Neuronal stem cell (in vitro differentiated cells): ENCODE measurements at regions not wholly inside any gene's neighbourhood (a gene's known extent, or its start where the extent isn't known, plus 50 kb on each side); places are given as distances from the start of the nearest gene placed in this dataset.

Source experiments
- DNase-seq: peaks from one replicate; pipeline ENCODE4 v3.0.0-alpha.2; 2013; ENCODE audit warnings: low spot score
- H2AFZ ChIP-seq: one replicate; pipeline ENCODE4 v1.6.1; 2013; ENCODE audit warnings: mild to moderate bottlenecking, low read length, inconsistent platforms
- H2AK5ac ChIP-seq: 2 replicates; pipeline ENCODE4 v1.6.1; 2013; ENCODE audit warnings: low read depth, mild to moderate bottlenecking, inconsistent platforms, low read length, moderate library complexity, mixed read lengths
- H2BK120ac ChIP-seq: 2 replicates; pipeline ENCODE4 v1.6.1; 2013; ENCODE audit warnings: low read depth, mild to moderate bottlenecking, inconsistent platforms, low read length, moderate library complexity, mixed read lengths
- H2BK12ac ChIP-seq: one replicate; pipeline ENCODE4 v1.6.1; 2013; ENCODE audit warnings: low read length, inconsistent platforms
- H2BK15ac ChIP-seq: 2 replicates; pipeline ENCODE4 v1.6.1; 2013; ENCODE audit warnings: mild to moderate bottlenecking, low read length, inconsistent platforms, mixed read lengths
- H2BK5ac ChIP-seq: one replicate; pipeline ENCODE4 v1.6.1; 2013; ENCODE audit warnings: inconsistent platforms, mild to moderate bottlenecking, low read length, moderate library complexity
- H3K14ac ChIP-seq: one replicate; pipeline ENCODE4 v1.6.1; 2013; ENCODE audit warnings: low read length, inconsistent platforms
- H3K18ac ChIP-seq: 2 replicates; pipeline ENCODE4 v1.6.1; 2013; ENCODE audit warnings: low read length, inconsistent platforms
- H3K23ac ChIP-seq: 2 replicates; pipeline ENCODE4 v1.6.1; 2013; ENCODE audit warnings: low read depth, mild to moderate bottlenecking, mixed read lengths, low read length, inconsistent platforms; ENCODE audit not compliant: poor library complexity
- H3K27ac ChIP-seq: replicated peaks from 3 replicates; pipeline ENCODE4 v1.5.1; 2013; ENCODE audit warnings: low read length, inconsistent platforms
- H3K27me3 ChIP-seq, 3 experiments: 2 replicates each; pipeline ENCODE4 v1.6.1; 2013; ENCODE audit warnings: low read length in 3 of 3, mild to moderate bottlenecking in 2 of 3, inconsistent platforms in 1 of 3, low read depth in 1 of 3, mixed read lengths in 1 of 3, moderate library complexity in 1 of 3; ENCODE audit not compliant: control insufficient read depth in 3 of 3, insufficient read depth in 3 of 3
- H3K36me3 ChIP-seq, 2 donors: replicated peaks in 1 of 2; 2 replicates each; pipeline ENCODE4 v1.6.1; 2013; ENCODE audit warnings: low read length in 2 of 2; ENCODE audit not compliant: control insufficient read depth in 2 of 2, insufficient read depth in 2 of 2
- H3K4ac ChIP-seq: 2 replicates; pipeline ENCODE4 v1.6.1; 2013; ENCODE audit warnings: inconsistent platforms, mild to moderate bottlenecking, low read length, moderate library complexity
- H3K4me1 ChIP-seq, 2 donors: 1 replicate in 1 of 2; 2 replicates in 1 of 2; pipeline ENCODE4 v1.6.1; 2013; ENCODE audit warnings: low read length in 2 of 2, low read depth in 1 of 2; ENCODE audit not compliant: control insufficient read depth in 2 of 2, insufficient read depth in 1 of 2
- H3K4me2 ChIP-seq: one replicate; pipeline ENCODE4 v1.6.1; 2013; ENCODE audit warnings: mild to moderate bottlenecking, low read length, inconsistent platforms; ENCODE audit not compliant: insufficient read depth, poor library complexity, severe bottlenecking
- H3K4me3 ChIP-seq, 2 donors: 2 replicates each; pipeline ENCODE4 v1.5.1; 2013; ENCODE audit warnings: low read length in 2 of 2, mild to moderate bottlenecking in 2 of 2, inconsistent platforms in 1 of 2, moderate library complexity in 1 of 2
- H3K79me1 ChIP-seq: one replicate; pipeline ENCODE4 v1.6.1; 2013; ENCODE audit warnings: low read depth, mild to moderate bottlenecking, inconsistent platforms, low read length, moderate library complexity
- H3K9ac ChIP-seq: one replicate; pipeline ENCODE4 v1.6.1; 2013; ENCODE audit warnings: mild to moderate bottlenecking, low read depth, low read length, inconsistent platforms; ENCODE audit not compliant: poor library complexity
- H3K9me3 ChIP-seq, 2 donors: replicated peaks in 1 of 2; 2 replicates each; pipeline versions ENCODE3 to v1.6.1; 2013; ENCODE audit warnings: low read length in 2 of 2, mild to moderate bottlenecking in 2 of 2, inconsistent platforms in 1 of 2, low read depth in 1 of 2, mixed read lengths in 1 of 2, moderate library complexity in 1 of 2; ENCODE audit not compliant: control insufficient read depth in 2 of 2, insufficient read depth in 1 of 2
- H4K8ac ChIP-seq: one replicate; pipeline ENCODE4 v1.6.1; 2013; ENCODE audit warnings: low read depth, mild to moderate bottlenecking, inconsistent platforms, low read length, moderate library complexity
- H4K91ac ChIP-seq: one replicate; pipeline ENCODE4 v1.6.1; 2013; ENCODE audit warnings: low read length, low read depth, mild to moderate bottlenecking, inconsistent platforms; ENCODE audit not compliant: poor library complexity
- WGBS, 2 donors: extraction: QIAGEN DNeasy Blood & Tissue Kit; methylation state at CpG; one replicate each; pipeline ENCODE4 v1.1.7; 2013; ENCODE audit warnings: missing lambda C conversion rate in 2 of 2, mixed read lengths in 1 of 2; ENCODE audit not compliant: insufficient read length in 2 of 2, insufficient replicate concordance in 1 of 2; ENCODE audit errors: extremely low coverage in 2 of 2; 5-methylcytosine and 5-hydroxymethylcytosine counted together

DNA sequence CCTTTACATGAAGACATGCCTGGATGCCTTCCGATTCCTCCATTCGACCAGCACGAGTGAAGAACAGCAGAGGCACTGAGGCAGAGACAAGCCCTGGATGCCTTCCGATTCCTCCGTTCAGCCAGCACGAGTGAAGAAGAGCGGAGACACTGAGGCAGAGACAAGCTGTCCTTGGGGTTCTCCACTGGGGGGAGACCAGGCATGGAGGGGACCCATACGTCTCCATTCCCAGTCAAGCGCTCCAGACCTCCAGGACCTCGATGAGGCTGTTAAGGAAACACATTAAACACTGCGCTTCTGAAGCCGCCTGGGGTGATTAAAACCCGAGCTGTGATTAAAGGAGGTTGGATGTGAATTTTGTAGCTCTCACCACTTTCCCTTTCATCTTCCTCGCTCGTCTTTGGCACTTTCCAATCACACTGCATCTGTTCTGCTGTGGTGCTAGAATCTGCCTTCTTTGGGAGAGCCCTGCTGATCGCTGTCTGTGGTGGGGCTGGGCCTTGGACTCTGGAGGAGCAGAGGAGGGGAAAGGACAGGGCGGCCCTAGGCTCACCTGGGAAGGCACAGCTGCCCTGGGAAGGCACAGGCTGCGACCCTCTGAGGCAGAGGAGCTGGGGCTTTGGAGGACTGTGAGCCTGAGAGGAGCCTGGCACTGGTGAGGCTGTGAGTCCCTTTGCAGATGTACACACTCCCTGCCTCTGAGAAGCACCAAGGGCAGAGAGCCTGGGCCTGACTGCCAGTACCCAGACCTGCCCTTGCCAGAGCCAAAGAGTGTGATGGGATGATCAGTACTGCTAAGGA lies 463.1 kb upstream of the HS6ST1 start:
- Histone ChIP-seq H3K4me1 (peaks cover 5 to 7% of the 10 kb centered on the region in 2 donors), H4K8ac (no peak overlapping the region), H4K91ac (no peak overlapping the region), H3K9me3 (peaks cover 0 to 3% of the 10 kb centered on the region in 2 donors), H3K14ac (no peak overlapping the region), H2BK12ac (peak overlapping the region; percentile 85), H3K4me3 (no peak overlapping the region), H2BK5ac (no peak overlapping the region), H3K23ac (no peak overlapping the region), H3K27ac (no peak overlapping the region), H3K18ac (peak overlapping the region; percentile 90), H2AK5ac (peak overlapping the region; percentile 78), H3K27me3 (peaks cover 0 to 3% (median 0%) of the 10 kb centered on the region in 3 experiments), H3K79me1 (peaks cover 3% of the 10 kb centered on the region), H2AFZ (no peak overlapping the region), H3K9ac (peak overlapping the region; percentile 79), H2BK120ac (peak overlapping the region; percentile 41), H3K4ac (no peak overlapping the region), H2BK15ac (peak overlapping the region; percentile 77), H3K36me3 (no peaks in the 10 kb centered on the region), H3K4me2 (no peak overlapping the region)
- WGBS, 2 donors, result no CpG with 5 or more reads among the region's 18 CpGs
- DNase-seq, result no peak

DNA sequence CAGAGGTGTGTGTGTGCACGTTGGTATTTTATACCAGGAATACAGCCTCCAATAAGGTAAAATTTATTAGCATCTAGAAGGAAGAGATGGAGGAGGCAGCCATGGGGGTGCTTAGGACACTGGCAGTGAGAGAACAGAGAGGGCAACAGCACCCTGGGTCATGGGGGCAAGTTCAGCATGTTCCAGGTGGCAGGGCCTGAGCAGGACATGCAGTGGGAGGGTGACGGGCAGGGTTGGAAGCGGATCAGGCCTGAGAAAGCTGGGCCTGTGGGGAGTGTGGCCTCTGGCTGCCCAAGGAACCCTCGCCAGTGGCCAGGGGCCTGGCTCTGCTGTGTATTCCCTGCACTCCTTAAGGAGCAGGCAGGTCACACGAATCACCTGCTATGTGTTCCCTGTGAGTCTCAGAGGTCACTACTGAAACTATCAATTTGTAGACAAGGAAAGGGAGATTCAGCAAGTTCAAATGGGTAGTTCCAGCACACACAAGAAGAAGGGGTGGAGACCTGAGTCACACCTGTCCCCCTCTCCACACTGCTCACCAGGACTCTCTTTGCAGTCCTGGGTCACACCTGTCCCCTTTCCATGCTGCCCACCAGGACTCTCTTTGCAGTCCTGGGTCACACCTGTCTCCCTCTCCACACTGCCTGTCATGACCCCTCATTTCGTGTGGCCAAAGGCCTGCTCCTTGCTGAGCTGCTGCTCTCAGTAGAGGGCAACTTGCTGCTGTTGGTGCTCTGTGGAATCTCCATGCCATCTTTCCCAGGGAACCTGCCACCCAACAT lies 463.9 kb upstream of the HS6ST1 start:
- no peak for DNase-seq
- H2AK5ac ChIP-seq, result peak overlapping the region; percentile 67
- H3K27me3 ChIP-seq, result no peaks in the 10 kb centered on the region
- no peak overlapping the region for H2BK12ac ChIP-seq
- no CpG with 5 or more reads among the region's 6 CpGs for WGBS, 2 donors
- no peak overlapping the region for H2AFZ ChIP-seq
- peak overlapping the region; percentile 77 for H2BK15ac ChIP-seq
- H3K4me1 ChIP-seq, result peaks cover 4 to 11% of the 10 kb centered on the region in 2 donors
- no peak overlapping the region for H4K91ac ChIP-seq
- no peak overlapping the region for H3K4me3 ChIP-seq
- H3K27ac ChIP-seq, result no peak overlapping the region
- H3K36me3 ChIP-seq, result no peaks in the 10 kb centered on the region
- peak overlapping the region; percentile 41 for H2BK120ac ChIP-seq
- peaks cover 0 to 3% of the 10 kb centered on the region in 2 donors for H3K9me3 ChIP-seq
- peaks cover 3% of the 10 kb centered on the region for H3K79me1 ChIP-seq
- H3K23ac ChIP-seq, result peak overlapping the region; percentile 63
- H3K4me2 ChIP-seq, result no peak overlapping the region
- no peak overlapping the region for H2BK5ac ChIP-seq
- no peak overlapping the region for H4K8ac ChIP-seq
- H3K14ac ChIP-seq, result no peak overlapping the region
- peak overlapping the region; percentile 55 for H3K9ac ChIP-seq
- H3K18ac ChIP-seq, result peak overlapping the region; percentile 67
- H3K4ac ChIP-seq, result no peak overlapping the region

DNA sequence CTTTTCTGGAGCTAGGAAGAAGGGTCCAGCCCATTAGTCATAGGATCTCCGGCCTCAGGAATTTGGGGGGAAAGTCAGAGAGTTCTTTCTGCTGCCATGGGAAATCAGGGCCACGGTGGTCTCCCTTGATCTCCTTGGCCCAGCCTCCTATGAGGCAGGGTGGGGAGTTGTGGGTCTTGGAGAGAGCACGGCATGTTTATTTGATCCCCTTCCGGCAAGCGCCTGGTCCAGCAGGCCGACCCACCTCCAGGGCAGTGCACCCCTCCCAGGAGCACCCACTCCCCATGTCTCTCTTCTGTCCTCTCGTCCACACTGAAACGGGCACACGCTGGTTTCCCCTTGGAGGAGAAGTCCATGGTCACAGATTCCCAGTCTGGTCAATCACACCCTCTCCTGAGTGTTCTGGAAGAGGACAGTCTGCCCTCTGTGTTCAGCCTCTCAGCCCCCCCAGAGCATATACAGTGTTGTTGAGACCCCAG lies 464.6 kb upstream of the HS6ST1 start:
- H3K36me3 ChIP-seq, result no peaks in the 10 kb centered on the region
- H2BK120ac ChIP-seq, result no peak overlapping the region
- no peak overlapping the region for H2BK5ac ChIP-seq
- H3K27me3 ChIP-seq, result no peaks in the 10 kb centered on the region
- H3K4me1 ChIP-seq, result peaks cover 2 to 11% of the 10 kb centered on the region in 2 donors
- peak overlapping the region; percentile 73 for H3K9ac ChIP-seq
- H3K18ac ChIP-seq, result peak overlapping the region; percentile 67
- H3K14ac ChIP-seq, result no peak overlapping the region
- peak overlapping the region; percentile 17 for H4K91ac ChIP-seq
- no peak overlapping the region for H3K4me3 ChIP-seq
- DNase-seq, result no peak
- WGBS, 2 donors, result no CpG with 5 or more reads among the region's 9 CpGs
- H3K79me1 ChIP-seq, result peaks cover 3% of the 10 kb centered on the region
- no peak overlapping the region for H4K8ac ChIP-seq
- no peak overlapping the region for H3K4me2 ChIP-seq
- peak overlapping the region; percentile 67 for H2AK5ac ChIP-seq
- no peak overlapping the region for H3K27ac ChIP-seq
- H3K4ac ChIP-seq, result no peak overlapping the region
- H2BK15ac ChIP-seq, result no peak overlapping the region
- H3K9me3 ChIP-seq, result peaks cover 0 to 3% of the 10 kb centered on the region in 2 donors
- no peak overlapping the region for H2BK12ac ChIP-seq
- H2AFZ ChIP-seq, result no peak overlapping the region
- no peak overlapping the region for H3K23ac ChIP-seq

DNA sequence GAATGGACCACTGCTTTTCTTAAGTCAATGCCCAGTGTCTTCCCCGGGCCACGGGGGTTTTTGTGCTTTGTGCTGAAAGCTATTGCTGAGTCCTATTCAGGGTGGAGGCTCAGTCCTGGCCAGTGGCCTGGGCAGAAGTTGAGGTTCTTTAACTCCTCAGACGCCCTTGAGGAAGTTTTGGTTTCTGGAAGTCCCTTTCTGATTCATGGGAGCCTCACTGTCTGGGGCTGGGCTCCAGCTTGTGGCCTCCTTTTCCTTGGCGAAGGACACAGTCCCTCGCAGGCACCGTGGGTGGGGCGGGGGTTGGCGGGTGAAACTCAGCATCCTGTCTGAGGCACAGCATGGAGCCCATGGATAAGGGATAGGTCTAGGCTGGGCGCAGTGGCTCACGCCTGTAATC lies 465.2 kb upstream of the HS6ST1 start:
- Histone ChIP-seq H3K27me3 (no peaks in the 10 kb centered on the region), H3K23ac (no peak overlapping the region), H3K9me3 (peaks cover 3% of the 10 kb centered on the region in 2 donors), H3K14ac (no peak overlapping the region), H2BK120ac (no peak overlapping the region), H3K9ac (no peak overlapping the region), H4K91ac (no peak overlapping the region), H3K36me3 (no peaks in the 10 kb centered on the region), H3K4me1 (peaks cover 2 to 11% of the 10 kb centered on the region in 2 donors), H3K4me3 (no peak overlapping the region), H2AK5ac (no peak overlapping the region), H2BK5ac (no peak overlapping the region), H3K4me2 (no peak overlapping the region), H4K8ac (no peak overlapping the region), H3K18ac (no peak overlapping the region), H3K79me1 (peaks cover 3% of the 10 kb centered on the region), H2AFZ (no peak overlapping the region), H2BK12ac (no peak overlapping the region), H3K27ac (no peak overlapping the region), H2BK15ac (no peak overlapping the region), H3K4ac (no peak overlapping the region)
- WGBS, 2 donors, result no CpG with 5 or more reads among the region's 10 CpGs
- DNase-seq, result no peak
